CD4-positive, alpha-beta T cell treated with Interleukin-2 at 100 ng/mL for 4 hours (primary cell): ENCODE measurements at regions not wholly inside any gene's neighbourhood (a gene's known extent, or its start where the extent isn't known, plus 50 kb on each side); places are given as distances from the start of the nearest gene placed in this dataset.
"Not testable (repeated sequence)": the region's sequence is repeated elsewhere in the genome, so short reads cannot be mapped to it uniquely, and the experiment has no call there.

Experiments
- DNase-seq: peaks from one replicate; pipeline ENCODE4 v3.0.0-alpha.2; 2020; ENCODE audit warnings: low spot score

- DNase-seq, result not testable (repeated sequence)
These were observed 104.7 kb upstream of the PLGLB2 start for GRCh38 chr2:87643165-87643564.

- not testable (repeated sequence) for DNase-seq
These were observed 100.0 kb upstream of the PLGLB2 start for GRCh38 chr2:87647737-87648498.

GRCh38 chr2:87648815-87649214, 99.1 kb upstream of the PLGLB2 start:
- not testable (repeated sequence) for DNase-seq

- not testable (repeated sequence) for DNase-seq
These were observed 98.0 kb upstream of the PLGLB2 start for GRCh38 chr2:87649871-87650270.

- not testable (repeated sequence) for DNase-seq
These were observed 97.0 kb upstream of the PLGLB2 start for GRCh38 chr2:87650837-87651236.

GRCh38 chr2:87651589-87651988, 96.3 kb upstream of the PLGLB2 start:
- not testable (repeated sequence) for DNase-seq

- not testable (repeated sequence) for DNase-seq
These were observed 94.5 kb upstream of the PLGLB2 start for GRCh38 chr2:87653373-87653772.

- not testable (repeated sequence) for DNase-seq
These were observed 93.6 kb upstream of the PLGLB2 start for GRCh38 chr2:87654136-87654814.

- DNase-seq, result peak; percentile 32
These were observed 90.0 kb upstream of the PLGLB2 start for GRCh38 chr2:87657915-87658314.

GRCh38 chr2:87658357-87658756, 89.5 kb upstream of the PLGLB2 start:
- not testable (repeated sequence) for DNase-seq

GRCh38 chr2:87658976-87659375, 88.9 kb upstream of the PLGLB2 start:
- DNase-seq, result not testable (repeated sequence)

- not testable (repeated sequence) for DNase-seq
These were observed 87.7 kb upstream of the PLGLB2 start for GRCh38 chr2:87660164-87660563.

- peak; percentile 4 for DNase-seq
These were observed 85.3 kb upstream of the PLGLB2 start for GRCh38 chr2:87662316-87663290.

- DNase-seq, result not testable (repeated sequence)
These were observed 84.5 kb upstream of the PLGLB2 start for GRCh38 chr2:87663347-87663746.

- not testable (repeated sequence) for DNase-seq
These were observed 80.9 kb upstream of the PLGLB2 start for GRCh38 chr2:87667027-87667426.

GRCh38 chr2:87668361-87668760, 79.5 kb upstream of the PLGLB2 start:
- DNase-seq, result not testable (repeated sequence)

- DNase-seq, result not testable (repeated sequence)
These were observed 78.2 kb upstream of the PLGLB2 start for GRCh38 chr2:87669633-87670231.

GRCh38 chr2:87672404-87672803, 75.5 kb upstream of the PLGLB2 start:
- not testable (repeated sequence) for DNase-seq

- not testable (repeated sequence) for DNase-seq
These were observed 73.2 kb upstream of the PLGLB2 start for GRCh38 chr2:87674729-87675128.

- not testable (repeated sequence) for DNase-seq
These were observed 72.4 kb upstream of the PLGLB2 start for GRCh38 chr2:87675487-87675886.

- DNase-seq, result not testable (repeated sequence)
These were observed 70.4 kb upstream of the PLGLB2 start for GRCh38 chr2:87677421-87677923.
